Inflammatory macrophage (primary cell): ENCODE measurements at regions not wholly inside any gene's neighbourhood (a gene's known extent, or its start where the extent isn't known, plus 50 kb on each side); places are given as distances from the start of the nearest gene placed in this dataset.

Experiments used
- DNase-seq, 2 donors: peaks; one replicate each; pipeline ENCODE4 v3.0.0-alpha.2; 2020 to 2022

DNA sequence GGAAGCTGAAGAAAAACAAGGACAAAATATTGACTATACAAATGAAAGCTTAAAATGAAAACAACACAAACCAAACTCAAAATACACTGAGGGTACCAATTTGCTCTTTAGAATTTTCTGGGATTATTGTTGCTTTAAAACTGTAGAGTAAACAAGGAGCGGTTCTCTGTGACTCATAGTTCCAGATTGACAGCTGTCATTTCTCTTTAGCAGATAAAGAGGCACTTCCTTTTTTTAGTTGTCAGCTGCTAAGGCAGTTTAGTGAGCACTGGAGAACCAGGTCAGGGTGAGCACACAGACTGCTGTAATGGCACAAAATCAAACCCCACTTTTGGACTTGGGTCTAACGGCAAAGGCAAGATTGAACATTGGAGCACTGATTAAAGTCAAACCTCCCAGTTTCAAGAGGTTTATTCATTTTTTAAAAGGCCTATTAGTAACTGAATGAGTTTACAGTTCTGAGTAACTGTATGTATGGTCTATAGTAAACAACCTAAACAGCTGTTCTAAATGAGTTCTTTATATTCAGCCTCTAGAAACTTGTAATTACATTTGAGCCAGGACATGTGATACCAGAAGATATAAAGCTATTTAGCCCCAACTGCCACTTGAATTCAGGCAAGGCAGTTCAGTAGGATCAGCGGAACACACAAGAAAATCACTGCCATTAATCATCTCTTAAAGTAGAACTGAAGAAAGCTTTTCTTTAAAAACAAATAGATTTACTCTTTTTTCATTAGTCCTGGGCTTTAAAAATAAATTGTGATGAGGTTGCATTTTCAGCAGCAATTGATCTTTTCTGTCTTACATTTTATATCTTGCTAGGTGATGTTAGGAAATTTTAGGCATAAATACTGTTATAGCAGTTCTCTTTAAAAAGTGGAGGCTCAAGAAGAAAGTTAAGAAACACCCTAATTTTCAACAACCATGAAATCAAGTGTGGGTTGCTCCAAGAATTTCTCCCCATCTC is 71.7 kb upstream of the PRICKLE1 start:
- DNase-seq = no peak

DNA sequence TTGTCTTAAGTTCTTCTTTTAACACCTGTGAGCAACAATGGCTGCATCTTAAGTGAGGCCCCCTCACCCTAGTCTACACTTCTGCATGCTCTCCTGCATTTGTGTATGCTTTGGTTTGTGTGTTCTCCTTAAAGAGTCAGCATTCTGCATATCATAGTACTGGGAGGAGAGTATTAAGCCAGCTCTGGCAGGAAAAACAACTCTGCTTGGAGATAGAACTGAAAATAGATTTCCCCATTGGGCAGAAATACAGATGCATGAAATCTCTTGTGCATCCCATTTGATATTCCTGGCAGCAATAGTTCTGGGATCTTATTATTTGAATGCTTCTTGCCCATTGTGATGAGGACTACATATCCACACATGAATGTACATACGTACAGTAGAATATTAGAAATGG is 70.6 kb upstream of the PRICKLE1 start:
- no peak for DNase-seq

DNA sequence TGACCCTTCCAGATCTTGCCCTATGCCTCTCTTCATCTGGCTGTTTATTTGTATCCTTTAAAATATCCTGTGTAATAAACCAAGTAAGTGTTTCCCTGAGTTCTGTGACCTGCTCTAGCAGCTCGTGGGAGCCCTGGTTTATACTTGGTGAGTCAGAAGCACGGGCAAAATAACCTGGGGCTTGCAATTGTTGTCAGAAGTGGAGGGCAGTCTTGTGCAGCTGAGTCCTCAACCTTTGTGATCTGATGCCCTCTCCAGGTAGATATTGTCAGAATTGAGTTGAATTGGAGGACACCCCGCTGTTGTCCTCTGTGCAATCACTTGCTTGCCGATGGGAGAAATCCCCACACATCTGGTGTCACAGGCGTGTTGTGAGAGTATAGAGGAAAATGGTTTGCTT is 62.5 kb upstream of the PRICKLE1 start:
- DNase-seq = no peak

DNA sequence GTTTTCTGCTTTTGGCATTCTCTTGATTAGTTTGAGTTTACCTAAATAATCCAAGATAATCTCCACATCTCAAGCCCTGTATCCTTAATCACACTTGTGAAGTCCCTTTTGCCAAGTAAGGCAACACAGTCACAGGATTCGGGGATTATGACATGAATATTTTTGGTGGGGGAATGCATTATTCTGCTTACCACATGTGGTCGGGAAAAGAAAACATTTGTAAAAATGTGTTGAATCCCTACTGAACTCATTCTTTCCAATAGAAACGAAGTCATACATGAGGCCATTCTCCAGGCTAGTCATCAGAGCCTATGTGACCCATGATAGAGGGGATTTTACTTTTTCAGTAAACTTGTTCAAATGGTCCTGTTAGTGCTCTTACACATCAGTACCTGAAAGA is 58.5 kb upstream of the PRICKLE1 start:
- no peak for DNase-seq

DNA sequence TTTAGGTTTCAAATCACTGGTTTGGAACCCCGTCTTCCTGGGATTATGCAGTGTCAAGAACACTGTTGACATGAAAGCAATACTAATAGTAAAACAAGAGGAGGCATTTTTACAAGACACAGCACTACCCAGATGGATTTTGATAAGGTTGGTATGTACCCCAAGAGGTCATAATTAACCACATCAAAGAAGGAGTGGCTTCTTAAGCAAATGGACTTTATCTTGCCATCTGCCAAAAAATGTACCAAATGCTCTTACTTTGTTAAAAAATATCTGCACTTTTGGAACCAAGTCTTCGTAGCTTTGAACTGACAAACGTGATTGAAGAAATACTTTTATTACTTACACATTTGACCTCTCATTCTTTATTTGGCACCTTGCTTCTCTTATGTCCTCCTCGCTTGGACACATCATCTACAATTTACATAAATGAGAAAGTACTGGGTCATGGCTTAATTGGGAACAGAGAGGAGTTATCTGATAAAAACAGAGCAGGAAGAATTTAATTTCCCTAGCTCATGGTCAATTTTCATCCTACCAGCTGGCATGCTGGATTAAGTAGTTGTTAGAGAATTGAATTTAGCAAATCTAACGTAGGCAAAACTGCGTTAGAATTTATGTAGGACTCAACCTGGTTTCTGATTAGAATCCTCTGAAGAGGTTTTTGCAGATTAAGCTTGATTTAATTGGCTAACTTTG is 54.5 kb upstream of the PRICKLE1 start:
- DNase-seq = no peak

DNA sequence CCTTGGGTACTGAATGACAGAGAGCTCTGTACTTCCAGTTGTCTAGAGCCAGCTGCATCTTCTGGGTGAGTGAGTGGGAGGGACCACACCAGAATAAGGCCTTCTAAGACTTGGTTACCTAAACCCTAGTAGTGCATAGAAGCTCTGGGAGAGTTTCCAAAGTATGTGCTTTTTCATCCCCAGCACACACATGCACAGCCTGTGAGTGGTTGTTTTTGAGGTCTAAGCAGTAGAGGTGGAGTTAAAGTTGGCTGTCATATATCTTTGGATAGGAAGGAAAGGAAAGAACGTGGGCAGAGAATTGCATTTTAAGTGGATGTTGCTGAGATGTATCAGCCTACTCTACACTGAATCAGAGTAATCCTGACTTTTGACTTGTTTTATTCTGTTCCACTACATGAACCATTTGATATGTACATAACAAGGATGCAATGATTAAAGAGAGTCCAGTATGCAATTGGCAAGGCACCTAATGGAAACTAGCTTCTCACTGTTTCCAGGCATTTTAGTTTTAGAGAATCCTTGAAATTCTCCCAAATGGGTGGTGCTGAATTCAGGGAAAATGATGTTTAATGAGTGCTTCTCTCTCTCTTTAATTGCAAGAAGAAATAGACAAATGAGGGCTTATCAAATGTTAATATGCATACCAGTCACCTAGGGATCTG is 51.8 kb upstream of the PRICKLE1 start:
- DNase-seq = no peak

DNA sequence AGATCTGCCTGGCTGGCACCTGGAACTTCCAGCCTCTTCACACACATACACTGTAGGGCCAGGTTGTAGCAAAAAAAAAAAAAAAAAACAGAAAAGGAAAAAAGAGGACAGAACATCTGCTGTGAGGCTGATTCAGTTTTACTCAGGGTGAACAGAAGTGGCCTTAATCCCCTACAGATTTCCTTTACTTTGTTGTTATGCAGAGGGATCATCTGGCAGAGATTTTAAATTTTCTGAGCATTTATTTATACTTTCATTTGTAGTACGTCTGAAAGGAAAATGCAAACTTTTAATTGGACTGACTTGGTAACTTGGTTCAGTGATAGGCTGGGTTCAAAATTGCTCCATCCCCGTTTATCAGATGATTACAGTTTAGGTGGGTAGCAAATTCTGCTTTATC is 50.8 kb upstream of the PRICKLE1 start:
- no peak for DNase-seq

- no peak for DNase-seq
Observed at GRCh38 chr12:42639556-42639955, 50.0 kb upstream of the PRICKLE1 start.
